ENCODE measurements at regions not wholly inside any gene's neighbourhood (a gene's known extent, or its start where the extent isn't known, plus 50 kb on each side); places are given as distances from the start of the nearest gene placed in this dataset.

GRCh38 chr11:86179646-86180064 lies 64.9 kb upstream of the EED start:
- in situ Hi-C loops (cut with HindIII; ENCODE audit: low sequenced_read_pairs): no loop called here
- no peak overlapping the region for H3K4me3 ChIP-seq (ENCODE audit: low read depth, low read length)
- no peak for TF ChIP-seq CTCF (IDR thresholded peaks at IDR 0.05; ENCODE audit: low read depth, low read length, missing control alignments)
- no peak for DNase-seq (ENCODE audit: low read depth)

GRCh38 chr11:86177302-86177701 lies 67.3 kb upstream of the EED start:
- no peak overlapping the region for H3K4me3 ChIP-seq (ENCODE audit: low read depth, low read length)
- in situ Hi-C loops (cut with HindIII; ENCODE audit: low sequenced_read_pairs): no loop called here
- TF ChIP-seq CTCF (IDR thresholded peaks at IDR 0.05; ENCODE audit: low read depth, low read length, missing control alignments): no peak
- no peak for DNase-seq (ENCODE audit: low read depth)

- no peak for TF ChIP-seq CTCF (IDR thresholded peaks at IDR 0.05; ENCODE audit: low read depth, low read length, missing control alignments)
- H3K4me3 ChIP-seq (ENCODE audit: low read depth, low read length): no peak overlapping the region
- in situ Hi-C loops (cut with HindIII; ENCODE audit: low sequenced_read_pairs): no loop called here
- DNase-seq (ENCODE audit: low read depth): no peak
Observed at GRCh38 chr11:86176165-86176884, 68.2 kb upstream of the EED start.

- in situ Hi-C loops (cut with HindIII; ENCODE audit: low sequenced_read_pairs): no loop called here
- H3K4me3 ChIP-seq (ENCODE audit: low read depth, low read length): no peak overlapping the region
- DNase-seq (ENCODE audit: low read depth): no peak
- no peak for TF ChIP-seq CTCF (IDR thresholded peaks at IDR 0.05; ENCODE audit: low read depth, low read length, missing control alignments)
Observed at GRCh38 chr11:86175626-86176025, 68.9 kb upstream of the EED start.

- H3K4me3 ChIP-seq (ENCODE audit: low read depth, low read length): no peak overlapping the region
- TF ChIP-seq CTCF (IDR thresholded peaks at IDR 0.05; ENCODE audit: low read depth, low read length, missing control alignments): no peak
- in situ Hi-C loops (cut with HindIII; ENCODE audit: low sequenced_read_pairs): no loop called here
- no peak for DNase-seq (ENCODE audit: low read depth)
Observed at GRCh38 chr11:86175191-86175590, 69.4 kb upstream of the EED start.

GRCh38 chr11:86174101-86175046 lies 70.2 kb upstream of the EED start:
- no peak overlapping the region for H3K4me3 ChIP-seq (ENCODE audit: low read depth, low read length)
- DNase-seq (ENCODE audit: low read depth): peak; percentile 99
- no peak for TF ChIP-seq CTCF (IDR thresholded peaks at IDR 0.05; ENCODE audit: low read depth, low read length, missing control alignments)
- in situ Hi-C loops (cut with HindIII; ENCODE audit: low sequenced_read_pairs): no loop called here
